ENCODE measurements at regions not wholly inside any gene's neighbourhood (a gene's known extent, or its start where the extent isn't known, plus 50 kb on each side); places are given as distances from the start of the nearest gene placed in this dataset.

DNA sequence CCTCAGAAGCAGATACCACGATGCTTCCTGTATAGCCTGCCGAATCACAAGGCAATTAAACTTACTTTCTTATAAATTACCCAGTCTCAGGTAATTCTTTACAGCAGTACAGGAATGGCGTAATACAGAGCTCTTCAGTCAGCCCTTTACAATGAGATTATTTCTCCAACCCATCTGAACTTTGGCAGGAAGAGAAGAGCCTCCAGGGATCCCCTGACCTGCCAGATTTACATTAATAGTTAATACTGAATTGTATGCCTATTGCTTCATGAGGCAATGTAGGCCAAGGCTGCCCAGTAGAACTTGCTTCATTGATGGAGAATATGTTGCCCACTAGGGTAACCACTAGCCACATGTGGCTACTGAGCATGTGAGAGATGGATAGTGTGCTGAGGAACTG lies 608.7 kb downstream of the SH2D4B start:
- no peaks in the 10 kb centered on the region for H3K4me1 Mint-ChIP-seq (ENCODE audit: unreplicated experiment)
- H3K4me3 Mint-ChIP-seq (ENCODE audit: unreplicated experiment): no peak overlapping the region
- no peaks in the 10 kb centered on the region for H3K27me3 Mint-ChIP-seq (ENCODE audit: unreplicated experiment)
- DNase-seq (ENCODE audit: low spot score): no peak
- no peak overlapping the region for H3K27ac Mint-ChIP-seq (ENCODE audit: unreplicated experiment)
- H3K36me3 Mint-ChIP-seq (ENCODE audit: low read depth, unreplicated experiment): no peaks in the 10 kb centered on the region
- no peaks in the 10 kb centered on the region for H3K9me3 Mint-ChIP-seq (ENCODE audit: unreplicated experiment)
- TF ChIP-seq, protein P1, sequence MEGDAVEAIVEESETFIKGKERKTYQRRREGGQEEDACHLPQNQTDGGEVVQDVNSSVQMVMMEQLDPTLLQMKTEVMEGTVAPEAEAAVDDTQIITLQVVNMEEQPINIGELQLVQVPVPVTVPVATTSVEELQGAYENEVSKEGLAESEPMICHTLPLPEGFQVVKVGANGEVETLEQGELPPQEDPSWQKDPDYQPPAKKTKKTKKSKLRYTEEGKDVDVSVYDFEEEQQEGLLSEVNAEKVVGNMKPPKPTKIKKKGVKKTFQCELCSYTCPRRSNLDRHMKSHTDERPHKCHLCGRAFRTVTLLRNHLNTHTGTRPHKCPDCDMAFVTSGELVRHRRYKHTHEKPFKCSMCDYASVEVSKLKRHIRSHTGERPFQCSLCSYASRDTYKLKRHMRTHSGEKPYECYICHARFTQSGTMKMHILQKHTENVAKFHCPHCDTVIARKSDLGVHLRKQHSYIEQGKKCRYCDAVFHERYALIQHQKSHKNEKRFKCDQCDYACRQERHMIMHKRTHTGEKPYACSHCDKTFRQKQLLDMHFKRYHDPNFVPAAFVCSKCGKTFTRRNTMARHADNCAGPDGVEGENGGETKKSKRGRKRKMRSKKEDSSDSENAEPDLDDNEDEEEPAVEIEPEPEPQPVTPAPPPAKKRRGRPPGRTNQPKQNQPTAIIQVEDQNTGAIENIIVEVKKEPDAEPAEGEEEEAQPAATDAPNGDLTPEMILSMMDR (IDR thresholded peaks at IDR 0.05; ENCODE audit: unreplicated experiment): no peak

DNA sequence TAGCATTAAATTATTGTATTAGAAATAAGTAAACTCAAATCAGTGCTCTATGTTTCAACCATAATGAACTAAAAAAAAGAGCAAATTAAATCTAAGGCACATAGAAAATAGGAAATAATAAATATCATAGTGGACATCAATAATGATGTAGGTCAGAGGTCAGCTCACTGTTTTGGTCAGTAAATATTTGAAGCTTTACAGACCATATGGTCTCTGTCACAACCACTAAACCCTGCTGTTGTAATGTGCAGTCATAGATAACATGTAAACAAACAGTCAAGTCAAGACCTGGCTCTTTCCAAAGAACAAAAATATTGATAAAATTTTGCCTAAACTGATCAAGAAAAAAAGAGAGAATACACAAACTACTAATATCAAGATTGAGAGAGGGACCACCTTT lies 615.0 kb downstream of the SH2D4B start:
- no peaks in the 10 kb centered on the region for H3K4me1 Mint-ChIP-seq (ENCODE audit: unreplicated experiment)
- H3K27ac Mint-ChIP-seq (ENCODE audit: unreplicated experiment): no peak overlapping the region
- no peaks in the 10 kb centered on the region for H3K9me3 Mint-ChIP-seq (ENCODE audit: unreplicated experiment)
- no peak for DNase-seq (ENCODE audit: low spot score)
- H3K4me3 Mint-ChIP-seq (ENCODE audit: unreplicated experiment): no peak overlapping the region
- TF ChIP-seq, protein P1 (IDR thresholded peaks at IDR 0.05; ENCODE audit: unreplicated experiment): no peak
- no peaks in the 10 kb centered on the region for H3K36me3 Mint-ChIP-seq (ENCODE audit: low read depth, unreplicated experiment)
- no peaks in the 10 kb centered on the region for H3K27me3 Mint-ChIP-seq (ENCODE audit: unreplicated experiment)

- Mint-ChIP-seq H3K27me3 (ENCODE audit: unreplicated experiment) (no peaks in the 10 kb centered on the region), H3K36me3 (ENCODE audit: low read depth, unreplicated experiment) (no peaks in the 10 kb centered on the region), H3K27ac (ENCODE audit: unreplicated experiment) (no peak overlapping the region), H3K9me3 (ENCODE audit: unreplicated experiment) (no peaks in the 10 kb centered on the region), H3K4me1 (ENCODE audit: unreplicated experiment) (no peaks in the 10 kb centered on the region), H3K4me3 (ENCODE audit: unreplicated experiment) (no peak overlapping the region)
- no peak for DNase-seq (ENCODE audit: low spot score)
- TF ChIP-seq, protein P1 (IDR thresholded peaks at IDR 0.05; ENCODE audit: unreplicated experiment): no peak
Observed at GRCh38 chr10:81157681-81158080, 620.0 kb downstream of the SH2D4B start.

- Mint-ChIP-seq H3K27ac (ENCODE audit: unreplicated experiment) (no peak overlapping the region), H3K9me3 (ENCODE audit: unreplicated experiment) (no peaks in the 10 kb centered on the region), H3K27me3 (ENCODE audit: unreplicated experiment) (no peaks in the 10 kb centered on the region), H3K36me3 (ENCODE audit: low read depth, unreplicated experiment) (peaks cover 4% of the 10 kb centered on the region), H3K4me3 (ENCODE audit: unreplicated experiment) (no peak overlapping the region), H3K4me1 (ENCODE audit: unreplicated experiment) (peaks cover 3% of the 10 kb centered on the region)
- no peak for DNase-seq (ENCODE audit: low spot score)
- TF ChIP-seq, protein P1 (IDR thresholded peaks at IDR 0.05; ENCODE audit: unreplicated experiment): no peak
Observed at GRCh38 chr10:81177651-81178244, 640.0 kb downstream of the SH2D4B start.

DNA sequence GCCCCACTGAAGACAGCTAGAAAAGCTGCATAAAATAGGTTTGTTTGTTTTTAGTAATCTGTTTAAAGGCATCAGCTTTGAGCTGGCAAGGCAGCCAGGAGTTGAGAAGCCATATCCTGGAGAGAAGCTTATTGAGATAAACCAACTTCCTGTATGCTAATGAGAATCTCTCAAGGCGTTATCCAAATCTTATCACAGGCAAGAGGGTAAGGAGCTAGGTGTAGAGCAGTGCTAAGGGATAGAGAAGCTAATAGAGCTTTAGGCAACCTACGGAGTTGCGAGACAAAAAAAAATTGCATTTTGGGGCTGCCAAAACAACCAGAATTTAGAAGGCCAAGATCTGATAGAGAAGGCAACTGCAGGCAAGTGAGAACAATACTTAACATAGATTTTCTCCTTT lies 641.6 kb downstream of the SH2D4B start:
- TF ChIP-seq, protein P1 (IDR thresholded peaks at IDR 0.05; ENCODE audit: unreplicated experiment): no peak
- Mint-ChIP-seq H3K27ac (ENCODE audit: unreplicated experiment) (no peak overlapping the region), H3K4me1 (ENCODE audit: unreplicated experiment) (peaks cover 3% of the 10 kb centered on the region), H3K4me3 (ENCODE audit: unreplicated experiment) (no peak overlapping the region), H3K36me3 (ENCODE audit: low read depth, unreplicated experiment) (peaks cover 4% of the 10 kb centered on the region), H3K9me3 (ENCODE audit: unreplicated experiment) (no peaks in the 10 kb centered on the region), H3K27me3 (ENCODE audit: unreplicated experiment) (no peaks in the 10 kb centered on the region)
- DNase-seq (ENCODE audit: low spot score): no peak
